HG03432 (cell line): ENCODE measurements at regions not wholly inside any gene's neighbourhood (a gene's known extent, or its start where the extent isn't known, plus 50 kb on each side); places are given as distances from the start of the nearest gene placed in this dataset.
"Not testable (repeated sequence)": the region's sequence is repeated elsewhere in the genome, so short reads cannot be mapped to it uniquely, and the experiment has no call there.

Source experiments
- ATAC-seq: cut with Tn5 transposase; IDR thresholded peaks from one replicate; pipeline ENCODE4 v1.9.1; 2021; ENCODE audit warnings: mild to moderate bottlenecking, moderate library complexity; ENCODE audit not compliant: unreplicated experiment

DNA sequence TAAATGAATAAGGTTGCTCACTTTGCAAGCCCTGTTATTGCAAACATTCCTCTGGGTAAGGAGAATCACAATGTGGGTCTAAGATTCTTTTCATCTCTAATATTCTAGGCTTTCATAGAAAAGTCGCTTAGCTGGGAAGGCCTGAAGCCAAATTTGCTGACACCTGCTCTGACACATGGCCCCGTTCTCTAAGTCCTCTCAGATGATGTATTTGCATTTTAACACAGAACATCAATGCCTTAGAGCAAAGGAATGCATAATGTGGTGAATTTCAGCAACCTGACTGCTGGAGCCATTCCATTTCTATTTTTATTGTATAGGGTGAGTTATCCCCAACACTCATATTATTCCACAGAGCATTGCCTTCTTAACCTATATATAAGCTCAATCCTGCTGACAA lies 682.1 kb upstream of the NRP1 start:
- no peak for ATAC-seq

- no peak for ATAC-seq
These were observed 681.2 kb upstream of the NRP1 start for GRCh38 chr10:34015700-34016099.

DNA sequence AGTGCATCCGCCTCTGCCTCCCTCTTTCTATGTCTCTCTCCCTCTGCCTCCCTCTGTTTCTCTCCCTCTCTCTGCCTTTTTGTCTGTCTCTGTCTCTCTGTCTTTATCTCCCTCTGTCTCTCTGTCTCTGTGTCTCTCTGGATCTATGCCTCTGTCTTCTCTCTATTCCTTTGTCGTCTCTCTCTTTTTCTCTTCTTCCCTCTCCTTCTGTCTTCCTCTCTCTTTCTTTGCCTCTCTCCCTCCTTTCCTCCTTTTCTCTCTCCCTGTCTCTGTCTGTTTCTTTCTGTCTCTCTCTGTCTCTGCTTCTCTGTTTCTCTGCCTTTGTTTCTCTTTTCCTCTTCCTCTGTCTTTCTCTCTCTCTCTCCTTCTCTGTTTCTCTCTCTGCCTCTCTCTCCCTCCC lies 678.8 kb upstream of the NRP1 start:
- no peak for ATAC-seq

GRCh38 chr10:34010891-34011290 lies 676.4 kb upstream of the NRP1 start:
- no peak for ATAC-seq

DNA sequence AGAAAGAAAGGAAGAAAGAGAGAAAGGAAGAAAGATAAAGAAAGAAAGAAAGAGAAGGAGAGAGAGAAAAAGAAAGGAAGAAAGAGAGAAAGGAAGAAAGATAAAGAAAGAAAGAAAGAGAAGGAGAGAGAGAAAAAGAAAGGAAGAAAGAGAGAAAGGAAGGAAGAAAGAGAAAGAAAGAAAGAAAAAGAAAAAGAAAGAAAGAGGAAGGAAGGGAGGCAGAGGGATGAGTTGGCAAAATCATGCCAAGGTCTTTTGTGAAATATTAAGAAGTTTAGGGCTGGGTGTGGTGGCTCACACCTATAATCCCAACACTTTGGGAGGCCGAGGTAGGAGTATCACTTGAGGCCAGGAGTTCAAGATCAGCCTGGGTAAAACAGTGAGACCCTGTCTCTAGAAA lies 675.8 kb upstream of the NRP1 start:
- not testable (repeated sequence) for ATAC-seq

- ATAC-seq = no peak
These were observed 674.2 kb upstream of the NRP1 start for GRCh38 chr10:34008656-34009055.

DNA sequence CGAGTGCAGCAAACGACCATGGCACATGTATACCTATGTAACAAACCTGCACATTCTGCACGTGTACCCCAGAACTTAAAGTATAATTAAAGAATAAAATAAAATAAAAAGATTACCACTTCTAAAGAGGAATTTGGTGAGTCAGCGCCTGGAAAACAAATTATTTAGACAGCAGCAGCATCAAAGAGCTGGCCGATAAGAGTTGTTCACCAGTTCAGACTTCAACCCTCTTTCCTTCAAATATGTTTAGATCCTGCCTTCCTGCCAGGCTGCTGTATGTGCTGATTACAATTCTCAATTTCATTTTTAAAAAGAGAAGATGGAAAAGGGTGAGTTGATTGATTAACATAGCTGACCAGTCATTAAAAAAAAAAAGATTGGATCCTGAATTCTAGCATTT lies 672.0 kb upstream of the NRP1 start:
- no peak for ATAC-seq

DNA sequence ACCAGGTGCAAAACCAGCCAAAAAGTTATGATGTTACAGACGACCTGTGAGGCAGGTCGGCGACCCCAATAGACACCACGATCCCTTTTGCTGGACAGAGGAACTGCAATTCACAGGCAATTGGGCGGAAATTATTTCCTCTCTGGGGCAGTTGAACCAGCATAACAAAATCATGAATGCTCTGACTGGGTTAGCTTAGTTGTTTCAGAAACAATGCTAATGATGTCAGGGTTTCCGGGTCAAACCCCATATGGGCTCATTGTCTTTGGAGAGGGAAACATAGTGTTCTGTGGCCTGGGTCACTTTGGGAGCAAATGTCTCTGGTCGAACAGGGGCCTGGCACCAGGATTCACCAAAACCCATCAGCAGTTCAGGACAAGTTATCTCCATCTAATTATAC lies 669.1 kb upstream of the NRP1 start:
- no peak for ATAC-seq

GRCh38 chr10:34002896-34003295 lies 668.4 kb upstream of the NRP1 start:
- ATAC-seq = no peak

DNA sequence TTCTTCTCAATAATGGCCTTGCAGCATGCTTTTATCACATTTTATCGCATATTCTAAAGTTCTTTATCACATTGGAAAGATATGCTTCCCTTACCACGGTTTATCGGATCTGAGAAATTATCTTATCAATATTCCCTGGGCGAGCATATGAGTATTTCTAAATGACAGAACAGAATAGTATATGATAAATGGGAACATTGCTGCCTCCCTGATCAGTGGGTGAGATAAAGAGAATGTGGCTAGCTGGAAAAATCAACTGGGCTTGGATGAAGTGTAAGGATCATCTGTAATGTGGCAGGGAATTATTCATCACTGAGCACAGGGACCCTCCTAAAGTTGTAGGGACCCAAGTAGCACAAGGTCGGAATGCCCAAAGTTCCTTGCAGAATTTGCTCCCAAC lies 667.4 kb upstream of the NRP1 start:
- no peak for ATAC-seq

DNA sequence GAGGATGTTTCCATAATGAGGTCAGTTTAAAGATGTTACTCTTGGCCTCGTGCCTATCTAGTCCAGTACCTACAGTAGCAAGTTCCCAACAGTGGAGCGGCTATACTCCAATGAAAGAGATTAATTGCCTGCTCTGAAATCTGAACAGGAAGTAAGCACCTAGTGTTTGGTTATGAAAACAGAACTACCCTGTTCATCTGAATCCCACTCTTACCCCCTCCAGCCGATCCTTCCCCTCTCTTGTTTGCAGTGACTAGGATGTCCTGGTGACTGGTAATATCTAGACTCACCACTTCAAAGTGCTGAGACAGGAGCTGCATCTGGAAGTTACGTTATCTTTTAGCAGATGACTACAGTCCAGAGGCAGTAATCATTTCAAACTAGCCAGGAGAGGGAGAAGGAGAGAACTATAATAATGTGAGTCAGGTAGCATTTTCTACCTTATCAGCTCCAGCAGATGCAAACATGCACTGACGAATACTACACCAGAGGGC lies 666.7 kb upstream of the NRP1 start:
- ATAC-seq = no peak

DNA sequence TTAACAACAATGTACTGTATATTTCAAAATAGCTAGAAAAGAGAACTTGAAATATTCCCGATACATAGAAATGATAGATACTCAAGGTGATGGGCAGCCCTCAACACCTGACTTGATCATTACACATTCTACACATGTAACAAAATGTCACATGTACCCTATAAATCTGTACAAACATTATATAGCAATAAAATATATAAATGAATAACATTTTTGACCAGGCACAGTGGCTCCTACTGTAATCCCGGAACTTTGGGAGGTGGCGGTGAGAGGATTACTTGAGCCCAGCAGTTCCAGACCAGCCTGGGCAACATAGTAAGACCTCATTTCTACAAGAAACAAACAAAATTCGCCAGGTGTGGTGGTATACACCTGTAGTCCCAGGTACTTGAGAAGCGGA lies 659.5 kb upstream of the NRP1 start:
- no peak for ATAC-seq

- ATAC-seq = no peak
These were observed 657.5 kb upstream of the NRP1 start for GRCh38 chr10:33991924-33992323.

DNA sequence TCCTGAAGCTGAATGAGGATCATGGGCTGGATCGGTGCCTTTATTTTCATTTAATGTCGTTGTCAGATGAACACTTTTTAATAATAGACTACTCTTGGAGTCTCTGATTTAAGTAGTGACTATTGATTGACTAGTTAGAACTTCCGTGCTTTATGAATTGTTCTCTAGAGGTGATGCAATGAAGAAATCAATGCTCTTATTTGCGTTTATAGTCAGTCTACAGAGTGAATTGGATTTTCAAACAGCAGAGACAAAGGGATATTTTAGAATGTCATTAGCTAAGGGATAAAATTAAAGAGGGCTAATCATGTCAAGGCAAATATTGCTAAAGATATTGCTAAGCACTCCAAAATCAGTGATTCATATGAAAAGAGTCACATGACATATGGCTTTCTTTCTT lies 652.0 kb upstream of the NRP1 start:
- ATAC-seq = no peak

GRCh38 chr10:33986016-33986415 lies 651.5 kb upstream of the NRP1 start:
- ATAC-seq = no peak

DNA sequence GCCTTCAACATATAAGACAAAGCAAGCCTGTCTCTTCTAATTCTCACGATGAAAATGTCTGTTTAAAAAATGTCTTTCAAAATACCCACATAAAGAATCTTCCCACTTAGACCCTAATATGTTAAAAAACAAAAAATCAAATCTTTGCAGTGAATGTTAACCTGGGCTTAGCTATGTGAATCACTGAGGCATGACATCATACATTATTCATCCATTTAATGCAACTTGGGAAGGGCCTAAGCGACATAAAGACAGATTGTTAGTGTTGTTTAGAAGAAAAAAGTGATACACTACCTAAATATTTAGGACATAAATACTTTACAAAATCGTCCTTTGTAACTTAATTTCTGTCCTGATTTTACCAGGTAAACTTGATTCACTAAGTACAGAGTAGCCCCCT lies 648.5 kb upstream of the NRP1 start:
- no peak for ATAC-seq

- ATAC-seq = no peak
These were observed 646.8 kb upstream of the NRP1 start for GRCh38 chr10:33981301-33981700.

DNA sequence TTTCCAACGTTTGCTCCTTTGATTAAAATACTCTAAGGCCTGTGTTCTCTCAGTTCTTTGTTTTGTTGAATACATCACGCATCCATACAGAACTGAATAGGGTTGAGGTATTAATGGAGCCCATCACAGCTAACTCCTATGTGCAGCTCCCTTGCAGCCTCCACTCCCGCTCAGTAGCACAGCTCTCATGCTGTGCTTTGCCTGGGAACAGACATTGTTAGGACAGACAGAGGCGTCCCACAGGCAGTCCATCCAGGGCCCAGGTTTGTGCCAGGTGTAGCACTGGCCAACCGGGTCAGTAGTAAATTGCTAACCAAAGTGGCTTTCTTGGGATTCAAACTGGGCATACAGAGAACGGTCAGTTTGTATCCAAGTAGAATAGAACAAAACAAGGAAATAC lies 644.7 kb upstream of the NRP1 start:
- ATAC-seq = no peak

DNA sequence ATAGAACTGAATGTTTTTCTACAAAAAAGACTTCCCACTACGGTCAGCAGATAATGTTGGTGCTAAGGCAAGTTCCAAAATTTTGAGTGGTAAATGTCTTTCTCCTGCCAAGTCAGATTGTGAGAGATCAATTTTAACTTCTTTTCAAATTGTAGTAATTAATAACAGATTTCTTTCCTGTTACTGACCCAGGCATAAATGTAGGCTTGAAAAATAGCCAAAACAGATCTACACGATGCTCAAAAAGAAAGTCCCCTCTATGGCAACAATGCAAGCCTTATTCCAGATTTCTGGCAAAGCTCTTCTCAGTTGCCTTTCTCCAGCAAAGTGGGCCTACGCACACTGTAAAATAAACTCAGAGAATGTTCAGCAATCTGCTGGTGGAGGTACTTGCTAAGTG lies 641.0 kb upstream of the NRP1 start:
- ATAC-seq = no peak

DNA sequence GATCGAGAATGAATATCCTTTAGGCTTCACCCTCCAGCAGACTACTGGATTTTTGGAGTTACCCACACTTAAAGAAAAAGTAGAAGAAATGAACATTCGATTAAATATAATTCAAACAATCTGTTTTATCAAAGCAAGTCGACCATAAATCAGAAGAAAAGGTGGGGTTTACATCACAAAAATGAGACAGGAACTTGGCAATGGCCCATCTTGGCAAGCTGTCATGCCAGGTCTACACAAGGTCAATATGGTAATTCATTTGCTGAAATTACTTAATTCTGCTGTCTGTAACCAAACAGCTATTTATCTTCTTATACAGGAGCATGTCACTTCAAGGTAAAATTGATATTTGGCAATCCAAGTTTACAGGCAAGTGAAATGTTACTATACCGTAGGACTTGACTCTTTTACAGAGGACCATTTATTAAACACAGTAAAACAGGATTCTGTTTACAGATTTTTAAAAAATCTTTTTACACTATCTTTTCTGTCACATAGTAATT lies 640.6 kb upstream of the NRP1 start:
- ATAC-seq = no peak

- no peak for ATAC-seq
These were observed 634.5 kb upstream of the NRP1 start for GRCh38 chr10:33968983-33969382.

- no peak for ATAC-seq
These were observed 633.2 kb upstream of the NRP1 start for GRCh38 chr10:33967606-33968120.

DNA sequence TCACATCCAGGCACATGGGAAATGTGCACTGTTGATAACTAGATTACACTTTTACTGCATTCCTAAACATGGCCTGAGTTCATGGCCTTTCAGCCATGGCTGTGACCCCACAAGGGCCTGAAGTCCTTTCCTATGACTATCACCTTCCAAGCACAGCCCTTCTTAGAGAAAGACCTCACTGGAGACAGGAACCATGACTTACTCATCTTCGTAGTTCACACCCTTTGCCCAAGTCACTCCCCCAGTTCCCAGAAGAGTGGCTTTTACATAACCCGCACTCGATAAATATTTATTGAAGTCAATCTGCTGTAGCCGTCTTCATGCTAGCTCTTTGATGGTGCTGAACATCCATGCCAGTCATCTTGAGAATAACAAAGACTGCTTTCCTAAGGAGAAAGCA lies 632.5 kb upstream of the NRP1 start:
- no peak for ATAC-seq
